DND-41 (cell line): ENCODE measurements at regions not wholly inside any gene's neighbourhood (a gene's known extent, or its start where the extent isn't known, plus 50 kb on each side); places are given as distances from the start of the nearest gene placed in this dataset.

Experiments used
- CTCF ChIP-seq: IDR thresholded peaks from 2 replicates; pipeline ENCODE4 v1.5.1; 2012; ENCODE audit warnings: borderline replicate concordance, low read length, moderate library complexity, mild to moderate bottlenecking; ENCODE audit not compliant: poor library complexity, severe bottlenecking; ENCODE audit errors: extremely low read depth
- EZH2 ChIP-seq: IDR thresholded peaks from 3 replicates; pipeline ENCODE4 v1.6.1; 2012; ENCODE audit warnings: borderline replicate concordance, low read depth, mild to moderate bottlenecking, moderate library complexity, low read length, inconsistent platforms; ENCODE audit not compliant: severe bottlenecking

GRCh38 chr13:42486711-42487198, 87.2 kb upstream of the TNFSF11 start:
- TF ChIP-seq EZH2 (no peak), CTCF (no peak)
